Thymus (tissue), 11 donors: ENCODE measurements at regions not wholly inside any gene's neighbourhood (a gene's known extent, or its start where the extent isn't known, plus 50 kb on each side); places are given as distances from the start of the nearest gene placed in this dataset.
"Not testable (repeated sequence)": the region's sequence is repeated elsewhere in the genome, so short reads cannot be mapped to it uniquely, and the experiment has no call there.

ENCODE experiments used
- DNase-seq, 9 donors: peaks; one replicate each; pipeline ENCODE4 v3.0.0-alpha.2; 2013; ENCODE audit warnings: low spot score in 9 of 9, low read depth in 6 of 9, missing footprints in 1 of 9
- H3K27ac ChIP-seq, 2 donors: one replicate each; pipeline ENCODE4 v1.5.1; 2013; ENCODE audit warnings: control low read depth in 1 of 2, low read depth in 1 of 2, low read length in 1 of 2, mild to moderate bottlenecking in 1 of 2, moderate library complexity in 1 of 2
- H3K27me3 ChIP-seq, 2 donors: one replicate each; pipeline ENCODE4 v1.5.1; 2013; ENCODE audit warnings: low read length in 1 of 2; ENCODE audit not compliant: control insufficient read depth in 2 of 2, insufficient read depth in 1 of 2
- H3K36me3 ChIP-seq, 2 donors: one replicate each; pipeline ENCODE4 v1.5.1; 2013; ENCODE audit warnings: low read length in 1 of 2, mild to moderate bottlenecking in 1 of 2, moderate library complexity in 1 of 2; ENCODE audit not compliant: control insufficient read depth in 2 of 2, insufficient read depth in 2 of 2
- H3K4me1 ChIP-seq, 2 donors: one replicate each; pipeline ENCODE4 v1.5.1; 2013; ENCODE audit warnings: low read length in 2 of 2; ENCODE audit not compliant: control insufficient read depth in 2 of 2, insufficient read depth in 2 of 2
- H3K4me3 ChIP-seq, 2 donors: one replicate each; pipeline ENCODE4 v1.5.1; 2013; ENCODE audit warnings: low read length in 2 of 2, control low read depth in 1 of 2, mild to moderate bottlenecking in 1 of 2
- H3K9me3 ChIP-seq, 2 donors: one replicate each; pipeline ENCODE4 v1.5.1; 2013; ENCODE audit warnings: low read length in 1 of 2, mild to moderate bottlenecking in 1 of 2; ENCODE audit not compliant: control insufficient read depth in 2 of 2, insufficient read depth in 1 of 2
- WGBS: extraction: QIAGEN DNeasy Blood & Tissue Kit; methylation state at CpG from one replicate; pipeline ENCODE4 v1.1.7; 2013; 5-methylcytosine and 5-hydroxymethylcytosine counted together
- donor health status: healthy.

- H3K4me1 ChIP-seq = peaks cover 5 to 34% of the 10 kb centered on the region in 2 donors
- H3K27ac ChIP-seq, DNase-seq, H3K36me3 ChIP-seq, H3K27me3 ChIP-seq, H3K4me3 ChIP-seq, H3K9me3 ChIP-seq: not testable (repeated sequence)
- 97% methylated on average over 14 of the region's 14 CpGs for WGBS
Observed at GRCh38 chr16:29142506-29142905, 157.7 kb downstream of the LAT start.

- H3K36me3 ChIP-seq = no peaks in the 10 kb centered on the region
- no peak overlapping the region for H3K4me3 ChIP-seq
- no peaks in the 10 kb centered on the region for H3K27me3 ChIP-seq
- peaks cover under 1 to 34% of the 10 kb centered on the region in 2 donors for H3K4me1 ChIP-seq
- H3K27ac ChIP-seq = no peak overlapping the region
- WGBS = 94% methylated on average over 35 of the region's 35 CpGs
- peak in 1 of 9 donors; percentile 42 for DNase-seq
- H3K9me3 ChIP-seq = no peaks in the 10 kb centered on the region
Observed at GRCh38 chr16:29141586-29142324, 156.9 kb downstream of the LAT start.

- not testable (repeated sequence) for H3K27ac ChIP-seq, DNase-seq
- 95% methylated on average over 12 of the region's 12 CpGs for WGBS
Observed at GRCh38 chr16:29141121-29141520, 156.3 kb downstream of the LAT start.

GRCh38 chr16:29139901-29140855 is 155.3 kb downstream of the LAT start:
- WGBS = 95% methylated on average over 44 of the region's 44 CpGs
- not testable (repeated sequence) for DNase-seq, H3K4me3 ChIP-seq, H3K9me3 ChIP-seq, H3K27me3 ChIP-seq, H3K27ac ChIP-seq, H3K36me3 ChIP-seq
- H3K4me1 ChIP-seq = peaks cover 0 to 27% of the 10 kb centered on the region in 2 donors

More at GRCh38 chr16:29141121-29141520, 156.3 kb downstream of the LAT start:
- H3K4me1 ChIP-seq = peaks cover 0 to 33% of the 10 kb centered on the region in 2 donors
- not testable (repeated sequence) for H3K36me3 ChIP-seq, H3K27me3 ChIP-seq, H3K9me3 ChIP-seq, H3K4me3 ChIP-seq

- Histone ChIP-seq H3K4me1 (peaks cover 0 to 26% of the 10 kb centered on the region in 2 donors), H3K27ac (no peak overlapping the region), H3K36me3 (no peaks in the 10 kb centered on the region), H3K27me3 (no peaks in the 10 kb centered on the region), H3K9me3 (peaks cover 0 to 5% of the 10 kb centered on the region in 2 donors), H3K4me3 (no peak overlapping the region)
- WGBS = 92% methylated on average over 17 of the region's 17 CpGs
- DNase-seq = no peak
Observed at GRCh38 chr16:29139261-29139802, 154.5 kb downstream of the LAT start.

GRCh38 chr16:29138698-29139097 is 153.8 kb downstream of the LAT start:
- peaks cover 0 to 26% of the 10 kb centered on the region in 2 donors for H3K4me1 ChIP-seq
- not testable (repeated sequence) for DNase-seq, H3K9me3 ChIP-seq, H3K27ac ChIP-seq, H3K27me3 ChIP-seq, H3K4me3 ChIP-seq, H3K36me3 ChIP-seq
- 98% methylated on average over 11 of the region's 11 CpGs for WGBS

- not testable (repeated sequence) for H3K4me3 ChIP-seq, H3K27me3 ChIP-seq, H3K36me3 ChIP-seq, DNase-seq, H3K27ac ChIP-seq, H3K9me3 ChIP-seq
- peaks cover 0 to 26% of the 10 kb centered on the region in 2 donors for H3K4me1 ChIP-seq
- 94% methylated on average over 26 of the region's 26 CpGs for WGBS
Observed at GRCh38 chr16:29137894-29138662, 153.2 kb downstream of the LAT start.

- DNase-seq, H3K4me3 ChIP-seq, H3K9me3 ChIP-seq, H3K27me3 ChIP-seq, H3K36me3 ChIP-seq, H3K27ac ChIP-seq: not testable (repeated sequence)
- H3K4me1 ChIP-seq = peaks cover 0 to 21% of the 10 kb centered on the region in 2 donors
- 96% methylated on average over 7 of the region's 7 CpGs for WGBS
Observed at GRCh38 chr16:29137461-29137860, 152.6 kb downstream of the LAT start.
